Small intestine (tissue), 7 donors: ENCODE measurements at regions not wholly inside any gene's neighbourhood (a gene's known extent, or its start where the extent isn't known, plus 50 kb on each side); places are given as distances from the start of the nearest gene placed in this dataset.
A peak's percentile ranks its signal among the peaks of the same experiment; 100 is the strongest.
"Not testable (repeated sequence)": the region's sequence is repeated elsewhere in the genome, so short reads cannot be mapped to it uniquely, and the experiment has no call there.

Experiments
- DNase-seq, 2 donors: peaks; one replicate each; pipeline versions ENCODE4 v3.0.0 to v3.0.0-alpha.2; 2013
- FAIRE-seq: peaks from 2 replicates; lab custom pipeline; 2012; peaks lifted over from hg19 to GRCh38; lab: Jason Lieb, UNC
- H3K27ac ChIP-seq, 3 donors: one replicate each; pipeline ENCODE4 v1.5.1; 2013; ENCODE audit warnings: low read length in 2 of 3, mild to moderate bottlenecking in 2 of 3, control low read depth in 1 of 3, inconsistent platforms in 1 of 3, low read depth in 1 of 3, moderate library complexity in 1 of 3
- H3K27me3 ChIP-seq, 3 donors: one replicate each; pipeline ENCODE4 v1.6.1; 2013; ENCODE audit warnings: low read length in 3 of 3, inconsistent platforms in 1 of 3; ENCODE audit not compliant: control insufficient read depth in 3 of 3, insufficient read depth in 3 of 3
- H3K36me3 ChIP-seq, 3 donors: one replicate each; pipeline ENCODE4 v1.6.1; 2013; ENCODE audit warnings: low read length in 3 of 3, inconsistent platforms in 1 of 3, low read depth in 1 of 3, mild to moderate bottlenecking in 1 of 3, moderate library complexity in 1 of 3; ENCODE audit not compliant: control insufficient read depth in 3 of 3, insufficient read depth in 2 of 3
- H3K4me1 ChIP-seq, 3 donors: one replicate each; pipeline ENCODE4 v1.6.1; 2013; ENCODE audit warnings: low read length in 2 of 3, inconsistent platforms in 1 of 3, low read depth in 1 of 3, mild to moderate bottlenecking in 1 of 3, moderate library complexity in 1 of 3; ENCODE audit not compliant: control insufficient read depth in 3 of 3, insufficient read depth in 2 of 3
- H3K4me3 ChIP-seq, 3 donors: one replicate each; pipeline ENCODE4 v1.5.1; 2013; ENCODE audit warnings: low read length in 3 of 3, control low read depth in 1 of 3, inconsistent platforms in 1 of 3, low read depth in 1 of 3, mild to moderate bottlenecking in 1 of 3, moderate library complexity in 1 of 3
- H3K9me3 ChIP-seq, 2 donors: one replicate each; pipeline ENCODE4 v1.6.1; 2013; ENCODE audit warnings: low read depth in 1 of 2, low read length in 1 of 2; ENCODE audit not compliant: control insufficient read depth in 2 of 2, insufficient read depth in 1 of 2
- WGBS, 3 donors: extraction: QIAGEN DNeasy Blood & Tissue Kit; methylation state at CpG; one replicate each; pipeline ENCODE4 v1.1.7; 2013; 5-methylcytosine and 5-hydroxymethylcytosine counted together
- donor health status: healthy with polysubstance abuse.
- donor health status: control.
- donor health status: control.
- donor health status: Bipolar disorder and iron deficiency.
- donor health status: healthy.

GRCh38 chr2:2645162-2645855 is 314.2 kb upstream of the MYT1L start:
- peaks cover 0 to 6% of the 10 kb centered on the region in 2 donors for H3K9me3 ChIP-seq
- H3K4me1 ChIP-seq, result peaks cover 0 to 2% (median 0%) of the 10 kb centered on the region in 3 donors
- H3K27me3 ChIP-seq, result no peaks in the 10 kb centered on the region
- H3K4me3 ChIP-seq, result no peak overlapping the region
- no peaks in the 10 kb centered on the region for H3K36me3 ChIP-seq
- 86 to 90% (median 87%) methylated on average over 19 of the region's 19 CpGs for WGBS, 3 donors
- FAIRE-seq (no peak), DNase-seq (no peak)
- no peak overlapping the region for H3K27ac ChIP-seq

- DNase-seq, H3K4me1 ChIP-seq, H3K27me3 ChIP-seq, FAIRE-seq, H3K27ac ChIP-seq, H3K36me3 ChIP-seq, H3K4me3 ChIP-seq, H3K9me3 ChIP-seq: not testable (repeated sequence)
- WGBS, 3 donors, result 72 to 84% (median 81%) methylated on average over 2 to 9 of the region's 9 CpGs
Observed at GRCh38 chr2:2644751-2645150, 313.7 kb upstream of the MYT1L start.

- H3K4me3 ChIP-seq, result no peak overlapping the region
- H3K9me3 ChIP-seq, result peaks cover 0 to 6% of the 10 kb centered on the region in 2 donors
- H3K27me3 ChIP-seq, result no peaks in the 10 kb centered on the region
- DNase-seq (no peak), FAIRE-seq (no peak)
- no peak overlapping the region for H3K27ac ChIP-seq
- H3K4me1 ChIP-seq, result peaks cover 0 to 2% (median 0%) of the 10 kb centered on the region in 3 donors
- 96 to 100% (median 100%) methylated on average over 1 of the region's 1 CpG for WGBS, 3 donors
- no peaks in the 10 kb centered on the region for H3K36me3 ChIP-seq
Observed at GRCh38 chr2:2644040-2644439, 313.0 kb upstream of the MYT1L start.

GRCh38 chr2:2642906-2643890 is 312.1 kb upstream of the MYT1L start:
- peaks cover 0 to 2% (median 0%) of the 10 kb centered on the region in 3 donors for H3K4me1 ChIP-seq
- no peak for DNase-seq
- H3K27ac ChIP-seq, result no peak overlapping the region
- no peak overlapping the region for H3K4me3 ChIP-seq
- no peak for FAIRE-seq
- whole genome bisulfite sequencing, 3 donors, result 87 to 92% (median 88%) methylated on average over 27 to 29 of the region's 29 CpGs
- H3K9me3 ChIP-seq, result peaks cover 0 to 6% of the 10 kb centered on the region in 2 donors
- no peaks in the 10 kb centered on the region for H3K27me3 ChIP-seq
- H3K36me3 ChIP-seq, result no peaks in the 10 kb centered on the region

GRCh38 chr2:2641541-2642410 is 310.7 kb upstream of the MYT1L start:
- no peak overlapping the region for H3K4me3 ChIP-seq
- DNase-seq (no peak), FAIRE-seq (no peak)
- no peaks in the 10 kb centered on the region for H3K36me3 ChIP-seq
- WGBS, 3 donors, result 79 to 84% (median 83%) methylated on average over 17 of the region's 17 CpGs
- no peaks in the 10 kb centered on the region for H3K4me1 ChIP-seq
- H3K27me3 ChIP-seq, result no peaks in the 10 kb centered on the region
- H3K9me3 ChIP-seq, result no peaks in the 10 kb centered on the region
- no peak overlapping the region for H3K27ac ChIP-seq

GRCh38 chr2:2640818-2641217 is 309.7 kb upstream of the MYT1L start:
- no peaks in the 10 kb centered on the region for H3K36me3 ChIP-seq
- DNase-seq (peak in 1 of 2 donors; percentile 28), FAIRE-seq (no peak)
- no peaks in the 10 kb centered on the region for H3K9me3 ChIP-seq
- H3K4me3 ChIP-seq, result no peak overlapping the region
- H3K27ac ChIP-seq, result no peak overlapping the region
- no peaks in the 10 kb centered on the region for H3K27me3 ChIP-seq
- whole genome bisulfite sequencing, 3 donors, result 27 to 55% (median 43%) methylated on average over 3 of the region's 3 CpGs
- H3K4me1 ChIP-seq, result no peaks in the 10 kb centered on the region

GRCh38 chr2:2640371-2640770 is 309.3 kb upstream of the MYT1L start:
- Histone ChIP-seq H3K27me3 (no peaks in the 10 kb centered on the region), H3K9me3 (no peaks in the 10 kb centered on the region), H3K4me1 (no peaks in the 10 kb centered on the region), H3K4me3 (no peak overlapping the region), H3K36me3 (no peaks in the 10 kb centered on the region), H3K27ac (no peak overlapping the region)
- WGBS, 3 donors, result 81 to 90% (median 86%) methylated on average over 7 of the region's 7 CpGs
- no peak for DNase-seq
- no peak for FAIRE-seq
